Panc1 (cell line): ENCODE measurements at regions not wholly inside any gene's neighbourhood (a gene's known extent, or its start where the extent isn't known, plus 50 kb on each side); places are given as distances from the start of the nearest gene placed in this dataset.

Experiments
- ATAC-seq: fragments of 200-7000 bp; cut with Tn5 transposase; 2 replicates; pipeline ENCODE4 v1.9.1; 2020; ENCODE audit warnings: mild to moderate bottlenecking, moderate library complexity
- BruUV-seq: library from RNA; stranded (reverse); fragments of 400-500 nt; replicated peaks from 2 replicates; lab custom pipeline; 2021; lab: Mats Ljungman, UMichigan
- CTCF ChIA-PET: fragments of 300-600 bp; sonication (Branson Sonifier 250); formaldehyde crosslinking; loops from one replicate; lab custom pipeline; 2022; ENCODE audit warnings: antibody characterized with exemption; lab: Charles Lee
- POLR2A ChIA-PET: fragments of 300-600 bp; sonication (Branson Sonifier 250); formaldehyde crosslinking; loops from one replicate; lab custom pipeline; 2022; ENCODE audit warnings: antibody characterized with exemption; lab: Charles Lee
- DNase-seq: peaks from one replicate; pipeline ENCODE4 v3.0.0-alpha.2; 2010; ENCODE audit warnings: low read depth, low spot score
- H3K27ac ChIP-seq: 2 replicates; pipeline ENCODE4 v1.5.1; 2011; ENCODE audit warnings: mild to moderate bottlenecking, low read length, inconsistent platforms
- H3K27me3 ChIP-seq: fragments of 200-500 bp; sonication (Bioruptor generic); 2 replicates; pipeline ENCODE4 v1.6.0; 2014; ENCODE audit warnings: low read length, inconsistent platforms; ENCODE audit not compliant: control insufficient read depth, insufficient read depth
- H3K36me3 ChIP-seq: fragments of 200-500 bp; sonication (Bioruptor generic); 2 replicates; pipeline ENCODE4 v1.5.1; 2014; ENCODE audit warnings: inconsistent platforms, mild to moderate bottlenecking, low read length, moderate library complexity; ENCODE audit not compliant: control insufficient read depth, insufficient read depth
- H3K4me1 ChIP-seq: 2 replicates; pipeline ENCODE4 v1.5.1; 2011; ENCODE audit warnings: inconsistent platforms, mild to moderate bottlenecking, low read length, moderate library complexity; ENCODE audit not compliant: control insufficient read depth, insufficient read depth
- H3K4me3 ChIP-seq, 2 experiments: 2 replicates each; pipeline ENCODE4 v1.5.1; 2011 to 2012; ENCODE audit warnings: low read depth in 2 of 2, low read length in 2 of 2, mild to moderate bottlenecking in 2 of 2, inconsistent platforms in 1 of 2, moderate library complexity in 1 of 2
- H3K9me3 ChIP-seq: fragments of 200-500 bp; sonication (Bioruptor generic); 2 replicates; pipeline ENCODE4 v1.5.1; 2014; ENCODE audit warnings: low read depth, mild to moderate bottlenecking, inconsistent platforms, low read length, moderate library complexity; ENCODE audit not compliant: control insufficient read depth, insufficient read depth
- POLR2AphosphoS5 ChIP-seq: IDR thresholded peaks from 2 replicates; pipeline ENCODE4 v1.6.1; 2012; ENCODE audit warnings: mild to moderate bottlenecking, low read depth, low read length, moderate library complexity
- SIN3A ChIP-seq: IDR thresholded peaks from 2 replicates; pipeline ENCODE4 v1.6.1; 2012; ENCODE audit warnings: low read depth, mild to moderate bottlenecking, low read length, moderate library complexity, borderline replicate concordance; ENCODE audit not compliant: insufficient read depth
- TCF7L2 ChIP-seq: IDR thresholded peaks from 2 replicates; pipeline ENCODE4 v1.6.1; 2011; ENCODE audit warnings: mild to moderate bottlenecking, low read depth, low read length, inconsistent platforms
- in situ Hi-C: cut with HindIII; loops from 2 replicates; pipeline ENCODE4 v1.10.0; 2016; ENCODE audit warnings: low sequenced_read_pairs, low pct_unique_long_range_greater_than_20kb
- intact Hi-C: fragments of 100-400 bp; cut with micrococcal nuclease; formaldehyde crosslinking; loops from one replicate; pipeline ENCODE4 v1.10.0; 2022; ENCODE audit not compliant: unreplicated experiment
- TF ChIP-seq, protein P1 (sequence below), 2 experiments: IDR thresholded peaks; 2 replicates each; pipeline ENCODE4 v1.6.1; 2011 to 2012; ENCODE audit warnings: low read depth in 2 of 2, control low read depth in 1 of 2, low read length in 1 of 2, mild to moderate bottlenecking in 1 of 2, moderate library complexity in 1 of 2; ENCODE audit not compliant: insufficient read depth in 1 of 2
- TF ChIP-seq, protein P2 (sequence below): fragments of 450-650 bp; IDR thresholded peaks from 2 replicates; pipeline ENCODE4 v1.5.1; 2017; ENCODE audit warnings: mild to moderate bottlenecking

DNA sequence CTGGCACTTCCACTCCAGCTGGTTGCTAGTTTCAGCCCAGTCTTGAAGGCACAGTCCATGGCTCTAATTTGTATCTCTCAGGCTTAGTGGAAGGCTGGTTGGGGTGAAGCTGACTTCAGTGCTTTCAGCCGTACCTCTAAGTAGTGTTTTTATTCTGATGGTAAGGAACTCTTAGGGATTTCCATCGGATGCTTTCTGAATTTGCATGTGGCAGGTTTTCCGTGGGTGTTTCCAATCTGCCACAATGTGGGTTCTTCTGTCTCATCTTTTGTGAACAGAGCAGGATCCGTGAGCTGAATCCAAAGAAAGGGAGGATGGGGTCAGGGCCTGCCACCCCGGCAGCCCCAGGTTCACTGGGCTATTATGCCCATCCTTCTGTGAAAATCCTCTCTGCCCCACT lies 607.9 kb upstream of the MKI67 start:
- ChIA-PET POLR2A (no interaction called here), CTCF (no interaction called here)
- intact Hi-C loops = no loop called here
- H3K4me3 ChIP-seq = no peak overlapping the region
- DNase-seq (no peak), ATAC-seq (no peak)
- no peaks in the 10 kb centered on the region for H3K9me3 ChIP-seq
- TF ChIP-seq POLR2AphosphoS5 = no peak
- no peak for TF ChIP-seq SIN3A
- TF ChIP-seq, protein P1, sequence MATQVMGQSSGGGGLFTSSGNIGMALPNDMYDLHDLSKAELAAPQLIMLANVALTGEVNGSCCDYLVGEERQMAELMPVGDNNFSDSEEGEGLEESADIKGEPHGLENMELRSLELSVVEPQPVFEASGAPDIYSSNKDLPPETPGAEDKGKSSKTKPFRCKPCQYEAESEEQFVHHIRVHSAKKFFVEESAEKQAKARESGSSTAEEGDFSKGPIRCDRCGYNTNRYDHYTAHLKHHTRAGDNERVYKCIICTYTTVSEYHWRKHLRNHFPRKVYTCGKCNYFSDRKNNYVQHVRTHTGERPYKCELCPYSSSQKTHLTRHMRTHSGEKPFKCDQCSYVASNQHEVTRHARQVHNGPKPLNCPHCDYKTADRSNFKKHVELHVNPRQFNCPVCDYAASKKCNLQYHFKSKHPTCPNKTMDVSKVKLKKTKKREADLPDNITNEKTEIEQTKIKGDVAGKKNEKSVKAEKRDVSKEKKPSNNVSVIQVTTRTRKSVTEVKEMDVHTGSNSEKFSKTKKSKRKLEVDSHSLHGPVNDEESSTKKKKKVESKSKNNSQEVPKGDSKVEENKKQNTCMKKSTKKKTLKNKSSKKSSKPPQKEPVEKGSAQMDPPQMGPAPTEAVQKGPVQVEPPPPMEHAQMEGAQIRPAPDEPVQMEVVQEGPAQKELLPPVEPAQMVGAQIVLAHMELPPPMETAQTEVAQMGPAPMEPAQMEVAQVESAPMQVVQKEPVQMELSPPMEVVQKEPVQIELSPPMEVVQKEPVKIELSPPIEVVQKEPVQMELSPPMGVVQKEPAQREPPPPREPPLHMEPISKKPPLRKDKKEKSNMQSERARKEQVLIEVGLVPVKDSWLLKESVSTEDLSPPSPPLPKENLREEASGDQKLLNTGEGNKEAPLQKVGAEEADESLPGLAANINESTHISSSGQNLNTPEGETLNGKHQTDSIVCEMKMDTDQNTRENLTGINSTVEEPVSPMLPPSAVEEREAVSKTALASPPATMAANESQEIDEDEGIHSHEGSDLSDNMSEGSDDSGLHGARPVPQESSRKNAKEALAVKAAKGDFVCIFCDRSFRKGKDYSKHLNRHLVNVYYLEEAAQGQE (IDR thresholded peaks at IDR 0.05; ENCODE audit: insufficient read depth in 1 of 2, low read depth in 2 of 2, low read length in 1 of 2) = no peak
- TF ChIP-seq, protein P2, sequence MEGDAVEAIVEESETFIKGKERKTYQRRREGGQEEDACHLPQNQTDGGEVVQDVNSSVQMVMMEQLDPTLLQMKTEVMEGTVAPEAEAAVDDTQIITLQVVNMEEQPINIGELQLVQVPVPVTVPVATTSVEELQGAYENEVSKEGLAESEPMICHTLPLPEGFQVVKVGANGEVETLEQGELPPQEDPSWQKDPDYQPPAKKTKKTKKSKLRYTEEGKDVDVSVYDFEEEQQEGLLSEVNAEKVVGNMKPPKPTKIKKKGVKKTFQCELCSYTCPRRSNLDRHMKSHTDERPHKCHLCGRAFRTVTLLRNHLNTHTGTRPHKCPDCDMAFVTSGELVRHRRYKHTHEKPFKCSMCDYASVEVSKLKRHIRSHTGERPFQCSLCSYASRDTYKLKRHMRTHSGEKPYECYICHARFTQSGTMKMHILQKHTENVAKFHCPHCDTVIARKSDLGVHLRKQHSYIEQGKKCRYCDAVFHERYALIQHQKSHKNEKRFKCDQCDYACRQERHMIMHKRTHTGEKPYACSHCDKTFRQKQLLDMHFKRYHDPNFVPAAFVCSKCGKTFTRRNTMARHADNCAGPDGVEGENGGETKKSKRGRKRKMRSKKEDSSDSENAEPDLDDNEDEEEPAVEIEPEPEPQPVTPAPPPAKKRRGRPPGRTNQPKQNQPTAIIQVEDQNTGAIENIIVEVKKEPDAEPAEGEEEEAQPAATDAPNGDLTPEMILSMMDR = no peak
- peaks cover 25% of the 10 kb centered on the region for H3K27me3 ChIP-seq
- no peaks in the 10 kb centered on the region for H3K4me1 ChIP-seq
- no TSS peak for BruUV-seq
- in situ Hi-C loops = no loop called here
- H3K36me3 ChIP-seq = no peaks in the 10 kb centered on the region
- no peak overlapping the region for H3K27ac ChIP-seq

DNA sequence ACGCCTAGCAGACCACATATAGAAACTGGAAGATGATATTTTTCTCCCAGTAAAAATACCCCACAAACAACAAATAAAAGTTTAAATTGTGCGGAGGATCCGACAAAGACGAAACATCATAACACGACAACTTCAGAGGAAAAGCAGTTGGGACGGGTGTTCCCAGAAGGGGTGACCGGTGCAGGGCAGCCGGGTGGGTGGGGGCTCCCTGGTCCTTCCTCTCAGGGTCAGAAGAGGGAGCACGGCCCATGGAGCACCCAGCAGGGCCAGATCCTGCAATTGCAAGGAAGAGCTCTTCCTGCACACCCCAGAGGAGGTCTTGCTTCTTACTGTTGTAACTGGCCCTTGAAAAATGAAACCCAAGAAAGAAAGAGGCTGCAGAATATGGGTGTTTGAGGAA lies 608.5 kb upstream of the MKI67 start:
- ChIA-PET CTCF (no interaction called here), POLR2A (no interaction called here)
- H3K36me3 ChIP-seq = no peaks in the 10 kb centered on the region
- intact Hi-C loops (no loop called here), in situ Hi-C loops (no loop called here)
- H3K27ac ChIP-seq = no peak overlapping the region
- H3K9me3 ChIP-seq = no peaks in the 10 kb centered on the region
- H3K4me3 ChIP-seq = no peak overlapping the region
- H3K4me1 ChIP-seq = no peaks in the 10 kb centered on the region
- no TSS peak for BruUV-seq
- TF ChIP-seq TCF7L2 (no peak), SIN3A (no peak)
- TF ChIP-seq, protein P1 (IDR thresholded peaks at IDR 0.05; ENCODE audit: insufficient read depth in 1 of 2, low read depth in 2 of 2, low read length in 1 of 2) = no peak
- TF ChIP-seq, protein P2 = no peak
- H3K27me3 ChIP-seq = peaks cover 27% of the 10 kb centered on the region
- ATAC-seq (no peak), DNase-seq (no peak)
